Central memory CD4-positive, alpha-beta T cell (primary cell): ENCODE measurements at regions not wholly inside any gene's neighbourhood (a gene's known extent, or its start where the extent isn't known, plus 50 kb on each side); places are given as distances from the start of the nearest gene placed in this dataset.

Experiments
- DNase-seq: peaks from one replicate; pipeline ENCODE4 v3.0.0; 2022

GRCh38 chr11:95297680-95298452 lies 66.9 kb upstream of the SESN3 start:
- no peak for DNase-seq

GRCh38 chr11:95296621-95297025 lies 65.6 kb upstream of the SESN3 start:
- DNase-seq, result no peak

GRCh38 chr11:95296165-95296564 lies 65.2 kb upstream of the SESN3 start:
- no peak for DNase-seq

- no peak for DNase-seq
These were observed 64.6 kb upstream of the SESN3 start for GRCh38 chr11:95295382-95296149.

- no peak for DNase-seq
These were observed 63.7 kb upstream of the SESN3 start for GRCh38 chr11:95294701-95295100.

- DNase-seq, result no peak
These were observed 62.1 kb upstream of the SESN3 start for GRCh38 chr11:95293116-95293515.

GRCh38 chr11:95291946-95292345 lies 60.9 kb upstream of the SESN3 start:
- DNase-seq, result no peak

GRCh38 chr11:95289378-95290101 lies 58.5 kb upstream of the SESN3 start:
- DNase-seq, result no peak

- no peak for DNase-seq
These were observed 53.4 kb upstream of the SESN3 start for GRCh38 chr11:95284057-95285052.

- DNase-seq, result no peak
These were observed 52.6 kb upstream of the SESN3 start for GRCh38 chr11:95283650-95284049.

- DNase-seq, result no peak
These were observed 52.1 kb upstream of the SESN3 start for GRCh38 chr11:95283146-95283545.

GRCh38 chr11:95282291-95282751 lies 51.3 kb upstream of the SESN3 start:
- DNase-seq, result no peak
